IMR-90 (cell line): ENCODE measurements at regions not wholly inside any gene's neighbourhood (a gene's known extent, or its start where the extent isn't known, plus 50 kb on each side); places are given as distances from the start of the nearest gene placed in this dataset.

Experiments
- ATAC-seq: fragments of 200-7000 bp; cut with Tn5 transposase; 2 replicates; pipeline ENCODE4 v1.9.1; 2020; ENCODE audit warnings: low read depth, mild to moderate bottlenecking, moderate library complexity
- BruUV-seq: library from RNA; stranded (reverse); fragments of 400-500 nt; replicated peaks from 2 replicates; lab custom pipeline; 2021; lab: Mats Ljungman, UMichigan
- CTCF ChIA-PET: fragments of 300-600 bp; formaldehyde crosslinking; extraction: SDS; loops from one replicate; lab custom pipeline; 2021; ENCODE audit warnings: antibody characterized with exemption; lab: Yijun Ruan, JAX
- POLR2A ChIA-PET: fragments of 300-600 bp; sonication (Branson Sonifier 250); formaldehyde crosslinking; loops from one replicate; lab custom pipeline; 2022; ENCODE audit warnings: antibody characterized with exemption; ENCODE audit not compliant: unreplicated experiment; lab: Charles Lee
- DNase-seq: peaks from one replicate; pipeline ENCODE4 v3.0.0; 2013
- H2AFZ ChIP-seq: replicated peaks from 2 replicates; pipeline ENCODE3; 2013; ENCODE audit warnings: low read length, mild to moderate bottlenecking; ENCODE audit not compliant: poor library complexity
- H2AK5ac ChIP-seq: 2 replicates; pipeline ENCODE4 v1.6.1; 2013; ENCODE audit warnings: low read depth, low read length, inconsistent platforms
- H2AK9ac ChIP-seq: replicated peaks from 2 replicates; pipeline ENCODE3; 2013; ENCODE audit warnings: mild to moderate bottlenecking, low read depth, low read length, moderate library complexity; ENCODE audit not compliant: poor library complexity
- H2BK120ac ChIP-seq: 2 replicates; pipeline ENCODE4 v1.6.1; 2013; ENCODE audit warnings: low read depth, low read length, inconsistent platforms
- H2BK15ac ChIP-seq: 3 replicates; pipeline ENCODE4 v1.6.1; 2013; ENCODE audit warnings: low read depth, low read length, inconsistent platforms
- H2BK20ac ChIP-seq: 2 replicates; pipeline ENCODE4 v1.6.1; 2013; ENCODE audit warnings: low read depth, mild to moderate bottlenecking, inconsistent platforms, low read length, moderate library complexity
- H2BK5ac ChIP-seq: 2 replicates; pipeline ENCODE4 v1.6.1; 2013; ENCODE audit warnings: mild to moderate bottlenecking, low read depth, low read length, inconsistent platforms; ENCODE audit not compliant: poor library complexity, severe bottlenecking
- H3K14ac ChIP-seq: replicated peaks from 2 replicates; pipeline ENCODE4 v1.6.1; 2013; ENCODE audit warnings: low read depth, low read length, inconsistent platforms
- H3K18ac ChIP-seq: 2 replicates; pipeline ENCODE4 v1.6.1; 2013; ENCODE audit warnings: low read depth, low read length, control low read depth
- H3K23ac ChIP-seq: 2 replicates; pipeline ENCODE4 v1.6.1; 2013; ENCODE audit warnings: low read depth, low read length, inconsistent platforms
- H3K27ac ChIP-seq: 2 replicates; pipeline ENCODE4 v1.5.1; 2013; ENCODE audit warnings: mild to moderate bottlenecking, control low read depth, low read length; ENCODE audit not compliant: insufficient read depth
- H3K27me3 ChIP-seq: 2 replicates; pipeline ENCODE4 v1.6.1; 2013; ENCODE audit warnings: low read length; ENCODE audit not compliant: control insufficient read depth, insufficient read depth
- H3K36me3 ChIP-seq: 2 replicates; pipeline ENCODE4 v1.6.1; 2013; ENCODE audit warnings: low read length, mixed read lengths; ENCODE audit not compliant: control insufficient read depth, insufficient read depth
- H3K4ac ChIP-seq: 2 replicates; pipeline ENCODE4 v1.6.1; 2013; ENCODE audit warnings: low read depth, low read length, inconsistent platforms
- H3K4me1 ChIP-seq: 2 replicates; pipeline ENCODE4 v1.6.1; 2013; ENCODE audit warnings: low read length, mixed read lengths; ENCODE audit not compliant: control insufficient read depth, insufficient read depth
- H3K4me2 ChIP-seq: 2 replicates; pipeline ENCODE4 v1.6.1; 2013; ENCODE audit warnings: low read depth, mild to moderate bottlenecking, control low read depth, low read length, moderate library complexity
- H3K4me3 ChIP-seq: 2 replicates; pipeline ENCODE4 v1.5.1; 2013; ENCODE audit warnings: low read depth, mild to moderate bottlenecking, control low read depth, low read length, moderate library complexity; ENCODE audit not compliant: insufficient read depth
- H3K56ac ChIP-seq: 2 replicates; pipeline ENCODE4 v1.6.1; 2013; ENCODE audit warnings: low read length, inconsistent platforms; ENCODE audit not compliant: insufficient read depth; ENCODE audit errors: extremely low read depth
- H3K79me1 ChIP-seq, 2 experiments: 2 replicates each; pipeline ENCODE4 v1.6.1; 2013; ENCODE audit warnings: low read length in 2 of 2, inconsistent platforms in 1 of 2, low read depth in 1 of 2
- H3K9ac ChIP-seq: 2 replicates; pipeline ENCODE4 v1.6.1; 2013; ENCODE audit warnings: low read depth, low read length, control low read depth
- H3K9me1 ChIP-seq: 2 replicates; pipeline ENCODE4 v1.6.1; 2013; ENCODE audit warnings: low read length, inconsistent platforms; ENCODE audit not compliant: insufficient read depth
- H3K9me3 ChIP-seq: 2 replicates; pipeline ENCODE4 v1.6.1; 2013; ENCODE audit warnings: low read length; ENCODE audit not compliant: control insufficient read depth, insufficient read depth
- H4K20me1 ChIP-seq: 2 replicates; pipeline ENCODE4 v1.6.1; 2013; ENCODE audit warnings: low read length, inconsistent platforms; ENCODE audit not compliant: insufficient read depth
- H4K5ac ChIP-seq: 2 replicates; pipeline ENCODE4 v1.6.1; 2013; ENCODE audit warnings: mild to moderate bottlenecking, low read depth, low read length, control low read depth
- H4K8ac ChIP-seq, 2 experiments: 2 replicates each; pipeline ENCODE4 v1.6.1; 2013; ENCODE audit warnings: low read depth in 2 of 2, low read length in 2 of 2, control low read depth in 1 of 2, inconsistent platforms in 1 of 2
- H4K91ac ChIP-seq: 2 replicates; pipeline ENCODE4 v1.6.1; 2013; ENCODE audit warnings: low read depth, low read length, inconsistent platforms; ENCODE audit not compliant: insufficient read depth
- CEBPB ChIP-seq: IDR thresholded peaks from 2 replicates; pipeline ENCODE4 v1.6.1; 2012; ENCODE audit warnings: low read depth, low read length, improper control_type of control experiment
- CHD1 ChIP-seq: IDR thresholded peaks from 2 replicates; pipeline ENCODE4 v1.6.1; 2012; ENCODE audit warnings: low read depth, low read length, improper control_type of control experiment
- CTCF ChIP-seq: conservative IDR thresholded peaks from 2 replicates; pipeline ENCODE4 v1.5.1; 2012; ENCODE audit warnings: mild to moderate bottlenecking, low read depth, low read length, improper control_type of control experiment
- FOS ChIP-seq: fragments of 150-350 bp; IDR thresholded peaks from 2 replicates; pipeline ENCODE4 v1.6.1; 2016; ENCODE audit warnings: low read depth, low read length
- MXI1 ChIP-seq: IDR thresholded peaks from 2 replicates; pipeline ENCODE4 v1.6.1; 2012; ENCODE audit warnings: low read depth, mild to moderate bottlenecking, low read length, moderate library complexity, borderline replicate concordance
- NFE2L2 ChIP-seq: fragments of 150-350 bp; IDR thresholded peaks from 2 replicates; pipeline ENCODE4 v1.6.1; 2016; ENCODE audit warnings: low read depth, mild to moderate bottlenecking, low read length
- RCOR1 ChIP-seq: IDR thresholded peaks from 2 replicates; pipeline ENCODE4 v1.6.1; 2012; ENCODE audit warnings: mild to moderate bottlenecking, low read length, improper control_type of control experiment; ENCODE audit not compliant: insufficient replicate concordance
- SMC3 ChIP-seq: fragments of 150-350 bp; IDR thresholded peaks from 2 replicates; pipeline ENCODE4 v1.6.1; 2016; ENCODE audit warnings: low read depth, mild to moderate bottlenecking, antibody characterized with exemption, low read length, moderate library complexity
- WGBS, 2 experiments: methylation state at CpG; one replicate each; pipeline versions ENCODE4 v1.1.5 to v1.1.7; 2013; ENCODE audit warnings: missing lambda C conversion rate in 2 of 2; ENCODE audit not compliant: insufficient read length in 1 of 2; ENCODE audit errors: extremely low coverage in 2 of 2; 5-methylcytosine and 5-hydroxymethylcytosine counted together
- dilution Hi-C: fragments of 300-500 bp; cut with HindIII; formaldehyde crosslinking; loops from one replicate; pipeline ENCODE4 v1.14.3; 2018; ENCODE audit warnings: low sequenced_read_pairs; ENCODE audit not compliant: unreplicated experiment
- in situ Hi-C: fragments of 300-500 bp; cut with MboI; formaldehyde crosslinking; loops from 3 replicates; pipeline ENCODE4 v1.14.3; 2019; ENCODE audit warnings: low sequenced_read_pairs, inconsistent platforms, mixed read lengths
- intact Hi-C: fragments of 100-400 bp; cut with micrococcal nuclease; formaldehyde crosslinking; loops from 2 replicates; pipeline ENCODE4 v1.10.0; 2022

GRCh38 chr21:22225299-22225698, 1227.1 kb downstream of the NCAM2 start:
- in situ Hi-C loops = no loop called here
- TF ChIP-seq CHD1 (no peak), RCOR1 (no peak), CTCF (no peak), SMC3 (no peak), MXI1 (no peak), FOS (no peak), NFE2L2 (no peak), CEBPB (no peak)

More at GRCh38 chr21:22225299-22225698, 1227.1 kb downstream of the NCAM2 start:
- Histone ChIP-seq H3K36me3 (no peaks in the 10 kb centered on the region), H3K4me1 (no peaks in the 10 kb centered on the region), H3K4me2 (no peak overlapping the region), H3K27ac (no peak overlapping the region), H3K9me1 (no peaks in the 10 kb centered on the region), H2AK9ac (no peak overlapping the region), H3K18ac (no peak overlapping the region), H4K20me1 (no peaks in the 10 kb centered on the region), H2BK120ac (no peak overlapping the region), H3K9me3 (no peaks in the 10 kb centered on the region; the same call in 1 of the 2 replicates), H3K14ac (no peak overlapping the region), H4K8ac (no peak overlapping the region), H3K79me1 (no peaks in the 10 kb centered on the region), H2AFZ (no peak overlapping the region), H3K4me3 (no peak overlapping the region), H3K9ac (no peak overlapping the region), H3K56ac (no peak overlapping the region), H2AK5ac (no peak overlapping the region), H3K23ac (no peak overlapping the region), H2BK15ac (no peak overlapping the region), H4K91ac (no peak overlapping the region), H4K5ac (no peak overlapping the region), H2BK20ac (no peak overlapping the region), H3K4ac (no peak overlapping the region), H3K27me3 (no peaks in the 10 kb centered on the region), H2BK5ac (no peak overlapping the region)
- WGBS, 2 experiments = no CpG with 5 or more reads among the region's 1 CpG
- intact Hi-C loops (no loop called here), dilution Hi-C loops (no loop called here)
- ATAC-seq (no peak), DNase-seq (no peak)
- ChIA-PET CTCF (no interaction called here), POLR2A (no interaction called here)
- BruUV-seq = no TSS peak
